Left lung (tissue), 4 donors: ENCODE measurements at regions not wholly inside any gene's neighbourhood (a gene's known extent, or its start where the extent isn't known, plus 50 kb on each side); places are given as distances from the start of the nearest gene placed in this dataset.
A peak's percentile ranks its signal among the peaks of the same experiment; 100 is the strongest.

Experiments used
- ATAC-seq: fragments of 200-7000 bp; cut with Tn5 transposase; one replicate; pipeline ENCODE4 v1.9.1; 2020; ENCODE audit warnings: moderate library complexity
- DNase-seq, 4 donors: peaks; one replicate each; pipeline ENCODE4 v3.0.0-alpha.2; 2013 to 2020
- H3K27ac ChIP-seq, 2 donors: fragments of 200-600 bp; sonication (generic) in 1 of 2; one replicate each; pipeline versions ENCODE4 v1.5.0 to v1.8.0; 2020 to 2021
- H3K27me3 ChIP-seq, 2 donors: fragments of 200-600 bp; sonication (generic) in 1 of 2; one replicate each; pipeline versions ENCODE4 v1.5.0 to v1.8.0; 2020 to 2021
- H3K36me3 ChIP-seq, 2 donors: fragments of 200-600 bp; sonication (generic) in 1 of 2; one replicate each; pipeline versions ENCODE4 v1.5.0 to v1.8.0; 2020 to 2021
- H3K4me1 ChIP-seq, 2 donors: fragments of 200-600 bp; one replicate each; pipeline ENCODE4 v1.8.0; 2021
- H3K4me3 ChIP-seq, 2 donors: fragments of 200-600 bp; sonication (generic) in 1 of 2; one replicate each; pipeline versions ENCODE4 v1.5.0 to v1.8.0; 2020 to 2021; ENCODE audit warnings: mild to moderate bottlenecking in 1 of 2
- H3K9me3 ChIP-seq, 2 donors: fragments of 200-600 bp; sonication (generic) in 1 of 2; one replicate each; pipeline versions ENCODE4 v1.5.0 to v1.8.0; 2020 to 2021
- CTCF ChIP-seq, 2 donors: fragments of 200-600 bp; sonication (generic) in 1 of 2; IDR thresholded peaks; one replicate each; pipeline versions ENCODE4 v1.5.0 to v1.8.0; 2021; ENCODE audit warnings: antibody characterized with exemption in 2 of 2
- intact Hi-C, 2 donors: fragments of 100-400 bp; cut with DNase I; formaldehyde crosslinking; loops; one replicate each; pipeline versions ENCODE4 v1.11.2 to v1.14.2; 2022
- donor health status: DM: no; HTN: yes; CAD: no.
- donor health status: DM: no; HTN: no; CAD: no.

GRCh38 chr1:81499487-81499886 lies 301.2 kb upstream of the ADGRL2 start:
- Histone ChIP-seq H3K4me1 (no peaks in the 10 kb centered on the region), H3K36me3 (no peaks in the 10 kb centered on the region), H3K9me3 (no peaks in the 10 kb centered on the region), H3K27me3 (no peaks in the 10 kb centered on the region), H3K27ac (no peak overlapping the region), H3K4me3 (no peak overlapping the region)
- DNase-seq, result no peak
- TF ChIP-seq CTCF (IDR thresholded peaks at IDR 0.05), result no peak
- intact Hi-C loops, result no loop called here
- no peak for ATAC-seq

- ATAC-seq (no peak), DNase-seq (no peak)
- Histone ChIP-seq H3K4me1 (no peaks in the 10 kb centered on the region), H3K27ac (no peak overlapping the region), H3K9me3 (no peaks in the 10 kb centered on the region), H3K27me3 (no peaks in the 10 kb centered on the region), H3K4me3 (no peak overlapping the region), H3K36me3 (no peaks in the 10 kb centered on the region)
- intact Hi-C loops, result no loop called here
- no peak for TF ChIP-seq CTCF (IDR thresholded peaks at IDR 0.05)
These were observed 302.0 kb upstream of the ADGRL2 start for GRCh38 chr1:81498471-81499462.

GRCh38 chr1:81496349-81496748 lies 304.4 kb upstream of the ADGRL2 start:
- no peak for TF ChIP-seq CTCF (IDR thresholded peaks at IDR 0.05)
- intact Hi-C loops, result no loop called here
- no peaks in the 10 kb centered on the region for H3K27me3 ChIP-seq
- no peak overlapping the region for H3K4me3 ChIP-seq
- no peaks in the 10 kb centered on the region for H3K36me3 ChIP-seq
- ATAC-seq (no peak), DNase-seq (no peak)
- H3K9me3 ChIP-seq, result no peaks in the 10 kb centered on the region
- no peaks in the 10 kb centered on the region for H3K4me1 ChIP-seq
- H3K27ac ChIP-seq, result no peak overlapping the region

DNA sequence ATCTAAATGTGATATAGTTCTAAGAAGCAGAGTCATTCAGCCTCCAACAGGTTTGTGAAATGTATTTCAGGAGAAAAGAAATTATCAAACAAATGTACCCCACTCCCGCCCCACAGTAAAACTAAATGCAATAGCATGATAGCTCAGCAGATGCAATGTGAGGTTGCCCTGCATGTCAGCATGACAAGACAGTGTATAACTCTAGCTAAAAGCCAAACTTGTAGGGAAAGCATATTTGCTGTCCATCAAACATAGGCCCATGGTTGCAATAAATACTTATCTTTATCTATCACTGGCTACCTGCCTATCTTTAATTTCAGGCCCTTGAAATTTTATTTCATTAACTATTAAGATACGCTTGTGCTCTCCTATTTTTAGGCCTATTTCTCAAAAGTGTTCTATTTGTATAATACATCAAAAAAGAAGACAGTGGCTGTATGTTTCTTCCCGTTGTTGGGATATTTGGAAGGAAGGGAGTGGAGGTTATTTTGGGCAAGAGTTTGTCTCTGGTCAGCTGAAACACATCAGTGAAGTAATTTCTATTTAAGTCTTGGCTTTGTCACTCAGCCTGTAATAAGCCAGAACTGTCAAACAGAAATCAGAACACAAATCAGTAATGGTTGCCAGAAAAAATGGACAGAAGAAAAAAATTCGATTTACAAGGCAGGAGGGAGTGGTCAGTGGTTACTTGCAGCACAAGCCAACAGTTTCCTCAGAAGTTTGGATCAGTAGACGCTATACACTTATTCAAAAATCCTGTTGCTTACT lies 307.4 kb upstream of the ADGRL2 start:
- no peaks in the 10 kb centered on the region for H3K36me3 ChIP-seq
- peak in 1 of 4 donors; percentile 62 for DNase-seq
- no peak for TF ChIP-seq CTCF (IDR thresholded peaks at IDR 0.05)
- intact Hi-C loops, result no loop called here
- no peaks in the 10 kb centered on the region for H3K27me3 ChIP-seq
- peaks cover 0 to 13% of the 10 kb centered on the region in 2 donors for H3K9me3 ChIP-seq
- no peak overlapping the region for H3K4me3 ChIP-seq
- H3K4me1 ChIP-seq, result no peaks in the 10 kb centered on the region
- no peak for ATAC-seq
- H3K27ac ChIP-seq, result peak overlapping the region; percentile 22 to 38

- Histone ChIP-seq H3K27ac (peak overlapping the region in 1 of 2 donors; percentile 38), H3K4me3 (no peak overlapping the region), H3K36me3 (no peaks in the 10 kb centered on the region), H3K27me3 (no peaks in the 10 kb centered on the region), H3K9me3 (peaks cover 0 to 13% of the 10 kb centered on the region in 2 donors), H3K4me1 (no peaks in the 10 kb centered on the region)
- ATAC-seq (no peak), DNase-seq (no peak)
- intact Hi-C loops, result no loop called here
- no peak for TF ChIP-seq CTCF (IDR thresholded peaks at IDR 0.05)
These were observed 308.1 kb upstream of the ADGRL2 start for GRCh38 chr1:81492628-81493027.
